ENCODE measurements at regions not wholly inside any gene's neighbourhood (a gene's known extent, or its start where the extent isn't known, plus 50 kb on each side); places are given as distances from the start of the nearest gene placed in this dataset.

DNA sequence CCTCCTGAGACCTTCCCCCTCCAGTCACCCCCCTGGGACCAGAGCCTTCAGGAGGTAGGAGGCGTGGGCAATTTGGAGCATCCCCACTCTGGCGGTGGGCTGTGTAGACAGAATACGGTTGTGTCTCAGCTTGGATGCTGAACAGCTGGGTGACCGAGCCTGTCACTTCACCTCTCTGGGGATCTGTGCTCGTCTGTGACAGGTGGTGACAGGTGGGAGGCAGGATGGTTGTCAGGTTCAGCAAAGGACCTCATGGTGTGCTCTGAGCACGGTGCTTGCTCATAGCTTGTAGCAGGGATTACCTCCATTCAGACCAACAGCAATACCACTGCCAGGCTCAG is 186.5 kb upstream of the HS6ST1 start (continued):
- TF ChIP-seq CENPT (CRISPR knock-in tag; IDR thresholded peaks at IDR 0.05; ENCODE audit: low read depth): no peak
- TF ChIP-seq, protein P1, sequence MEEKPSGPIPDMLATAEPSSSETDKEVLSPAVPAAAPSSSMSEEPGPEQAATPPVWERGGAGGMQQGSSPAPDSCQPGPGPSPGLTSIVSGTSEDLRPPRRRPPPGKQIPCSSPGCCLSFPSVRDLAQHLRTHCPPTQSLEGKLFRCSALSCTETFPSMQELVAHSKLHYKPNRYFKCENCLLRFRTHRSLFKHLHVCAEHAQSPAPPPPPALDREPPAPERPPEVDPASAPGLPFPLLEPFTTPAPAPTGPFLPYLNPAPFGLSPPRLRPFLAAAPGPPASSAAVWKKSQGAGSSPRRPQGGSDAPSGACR (CRISPR knock-in tag; IDR thresholded peaks at IDR 0.05): no peak
- TF ChIP-seq ZNF615 (CRISPR knock-in tag; IDR thresholded peaks at IDR 0.05; ENCODE audit: borderline replicate concordance): no peak
- TF ChIP-seq, protein P2, sequence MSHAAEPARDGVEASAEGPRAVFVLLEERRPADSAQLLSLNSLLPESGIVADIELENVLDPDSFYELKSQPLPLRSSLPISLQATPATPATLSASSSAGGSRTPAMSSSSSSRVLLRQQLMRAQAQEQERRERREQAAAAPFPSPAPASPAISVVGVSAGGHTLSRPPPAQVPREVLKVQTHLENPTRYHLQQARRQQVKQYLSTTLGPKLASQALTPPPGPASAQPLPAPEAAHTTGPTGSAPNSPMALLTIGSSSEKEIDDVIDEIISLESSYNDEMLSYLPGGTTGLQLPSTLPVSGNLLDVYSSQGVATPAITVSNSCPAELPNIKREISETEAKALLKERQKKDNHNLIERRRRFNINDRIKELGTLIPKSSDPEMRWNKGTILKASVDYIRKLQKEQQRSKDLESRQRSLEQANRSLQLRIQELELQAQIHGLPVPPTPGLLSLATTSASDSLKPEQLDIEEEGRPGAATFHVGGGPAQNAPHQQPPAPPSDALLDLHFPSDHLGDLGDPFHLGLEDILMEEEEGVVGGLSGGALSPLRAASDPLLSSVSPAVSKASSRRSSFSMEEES (CRISPR knock-in tag; IDR thresholded peaks at IDR 0.05): no peak
- TF ChIP-seq KDM6A (CRISPR knock-in tag; IDR thresholded peaks at IDR 0.05; ENCODE audit: low read depth): no peak
- no peak for TF ChIP-seq SSRP1 (CRISPR knock-in tag; IDR thresholded peaks at IDR 0.05)
- TF ChIP-seq SIN3A (IDR thresholded peaks at IDR 0.05; ENCODE audit: borderline replicate concordance, low read depth, low read length): no peak

- no TSS peak for BruUV-seq (replicated peaks)
- intact Hi-C loops (cut with micrococcal nuclease; ENCODE audit: unreplicated experiment) (no loop called here), in situ Hi-C loops (cut with HindIII; ENCODE audit: extremely low pct_ligation_motif_present, low pct_unique_long_range_greater_than_20kb) (no loop called here)
- Histone ChIP-seq H3K79me2 (ENCODE audit: insufficient read depth, low read length) (no peaks in the 10 kb centered on the region), H3K9ac (ENCODE audit: insufficient read depth, low read depth, low read length) (no peak overlapping the region), H3K4me2 (ENCODE audit: low read depth, low read length) (no peak overlapping the region), H3K9me3 (ENCODE audit: low read length) (no peaks in the 10 kb centered on the region), H3K27ac (ENCODE audit: extremely low read length, insufficient read depth, low read length) (no peak overlapping the region), H2AFZ (ENCODE audit: low read length) (no peak overlapping the region), H3K36me3 (replicated peaks in 1 of 2; ENCODE audit: control insufficient read depth in 1 of 2, insufficient read depth in 2 of 2, low read length in 2 of 2) (no peaks in the 10 kb centered on the region), H3K27me3 (ENCODE audit: control insufficient read depth in 1 of 2, insufficient read depth in 2 of 2, low read length in 2 of 2) (peaks cover 2 to 32% of the 10 kb centered on the region in 2 experiments; a peak in 3 of 5 replicates), H4K20me1 (ENCODE audit: insufficient read depth, low read length) (no peaks in the 10 kb centered on the region), H3K4me3 (replicated peaks in 1 of 3; ENCODE audit: insufficient read depth in 1 of 3, low read depth in 2 of 3, low read length in 3 of 3) (no peak overlapping the region), H3K4me1 (ENCODE audit: insufficient read depth, low read length) (no peaks in the 10 kb centered on the region)
- CTCF ChIA-PET (ENCODE audit: low intra/inter-chr PET ratio, low total read pairs): no interaction called here
- FAIRE-seq (no peak), ATAC-seq (no peak), DNase-seq (ENCODE audit: low spot score) (no peak)
- POLR2A ChIA-PET: no interaction called here
- 26% methylated on average over 3 of the region's 4 CpGs for WGBS (ENCODE audit: low lambda C conversion rate)
- TF ChIP-seq MED13 (CRISPR knock-in tag; IDR thresholded peaks at IDR 0.05) (no peak), DDIT3 (CRISPR knock-in tag; IDR thresholded peaks at IDR 0.05) (no peak), RARG (CRISPR knock-in tag; IDR thresholded peaks at IDR 0.05; ENCODE audit: low read depth) (no peak), ZNF264 (CRISPR knock-in tag; IDR thresholded peaks at IDR 0.05) (no peak), ZNF672 (CRISPR knock-in tag; IDR thresholded peaks at IDR 0.05) (no peak), MAFK (conservative IDR thresholded peaks at IDR 0.05 in 1 of 2, IDR thresholded peaks at IDR 0.05 in 1 of 2; ENCODE audit: low read length in 2 of 2) (peak; percentile 51 to 69; a peak in 3 of 4 replicates), MAFF (IDR thresholded peaks at IDR 0.05; ENCODE audit: low read depth, low read length) (peak; percentile 49; the same call in 1 of the 2 replicates), ZC3H4 (CRISPR knock-in tag; IDR thresholded peaks at IDR 0.05; ENCODE audit: borderline replicate concordance) (no peak), ATF3 (CRISPR knock-in tag; IDR thresholded peaks at IDR 0.05) (no peak), ZNF709 (CRISPR knock-in tag; IDR thresholded peaks at IDR 0.05) (no peak), CEBPB (IDR thresholded peaks at IDR 0.05; ENCODE audit: borderline replicate concordance, low read depth, low read length) (peak; percentile 51; the same call in 1 of the 2 replicates)
- TF ChIP-seq, protein P3, sequence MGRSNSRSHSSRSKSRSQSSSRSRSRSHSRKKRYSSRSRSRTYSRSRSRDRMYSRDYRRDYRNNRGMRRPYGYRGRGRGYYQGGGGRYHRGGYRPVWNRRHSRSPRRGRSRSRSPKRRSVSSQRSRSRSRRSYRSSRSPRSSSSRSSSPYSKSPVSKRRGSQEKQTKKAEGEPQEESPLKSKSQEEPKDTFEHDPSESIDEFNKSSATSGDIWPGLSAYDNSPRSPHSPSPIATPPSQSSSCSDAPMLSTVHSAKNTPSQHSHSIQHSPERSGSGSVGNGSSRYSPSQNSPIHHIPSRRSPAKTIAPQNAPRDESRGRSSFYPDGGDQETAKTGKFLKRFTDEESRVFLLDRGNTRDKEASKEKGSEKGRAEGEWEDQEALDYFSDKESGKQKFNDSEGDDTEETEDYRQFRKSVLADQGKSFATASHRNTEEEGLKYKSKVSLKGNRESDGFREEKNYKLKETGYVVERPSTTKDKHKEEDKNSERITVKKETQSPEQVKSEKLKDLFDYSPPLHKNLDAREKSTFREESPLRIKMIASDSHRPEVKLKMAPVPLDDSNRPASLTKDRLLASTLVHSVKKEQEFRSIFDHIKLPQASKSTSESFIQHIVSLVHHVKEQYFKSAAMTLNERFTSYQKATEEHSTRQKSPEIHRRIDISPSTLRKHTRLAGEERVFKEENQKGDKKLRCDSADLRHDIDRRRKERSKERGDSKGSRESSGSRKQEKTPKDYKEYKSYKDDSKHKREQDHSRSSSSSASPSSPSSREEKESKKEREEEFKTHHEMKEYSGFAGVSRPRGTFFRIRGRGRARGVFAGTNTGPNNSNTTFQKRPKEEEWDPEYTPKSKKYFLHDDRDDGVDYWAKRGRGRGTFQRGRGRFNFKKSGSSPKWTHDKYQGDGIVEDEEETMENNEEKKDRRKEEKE (IDR thresholded peaks at IDR 0.05): no peak
Observed at GRCh38 chr2:128505575-128506526, 187.2 kb upstream of the HS6ST1 start.
